H1 (cell line): ENCODE measurements at regions not wholly inside any gene's neighbourhood (a gene's known extent, or its start where the extent isn't known, plus 50 kb on each side); places are given as distances from the start of the nearest gene placed in this dataset.

Source experiments
- CTBP2 ChIP-seq: IDR thresholded peaks from 2 replicates; pipeline ENCODE4 v1.7.0; 2011; ENCODE audit warnings: borderline replicate concordance, mild to moderate bottlenecking, moderate library complexity, mixed read lengths, low read length; ENCODE audit not compliant: insufficient read depth, insufficient read length
- RFX5 ChIP-seq: IDR thresholded peaks from 2 replicates; pipeline ENCODE4 v1.6.1; 2011; ENCODE audit warnings: low read depth, low read length, improper control_type of control experiment, borderline replicate concordance
- TF ChIP-seq, protein P1 (sequence below): fragments of 300-600 bp; sonication (generic); IDR thresholded peaks from 2 replicates; pipeline ENCODE4 v1.7.1; 2012; ENCODE audit warnings: low read length, moderate library complexity, mild to moderate bottlenecking, inconsistent platforms; ENCODE audit not compliant: insufficient replicate concordance
- TF ChIP-seq, protein P2 (sequence below): IDR thresholded peaks from 2 replicates; pipeline ENCODE4 v1.6.1; 2011; ENCODE audit warnings: low read depth, mild to moderate bottlenecking, low read length; ENCODE audit not compliant: insufficient read depth

DNA sequence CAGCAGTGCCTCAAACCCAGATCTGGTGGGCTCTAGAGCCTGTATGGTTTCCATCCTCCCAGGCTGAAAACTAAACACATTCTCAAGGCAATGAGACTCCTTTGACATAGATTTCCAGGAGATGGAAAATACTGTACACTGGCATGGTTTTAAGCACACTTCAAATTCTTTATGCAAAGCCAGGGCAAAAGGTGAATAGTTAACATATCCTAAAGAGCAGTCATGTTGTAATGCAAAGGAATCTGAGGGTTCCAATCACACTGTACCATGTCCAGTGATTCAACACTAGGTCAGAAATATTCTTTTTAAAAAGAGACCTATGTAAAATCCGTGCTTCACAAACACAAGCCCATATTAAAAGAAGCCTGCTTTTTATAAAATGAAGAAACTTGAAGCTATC is 195.3 kb downstream of the QDPR start (continued):
- TF ChIP-seq, protein P1, sequence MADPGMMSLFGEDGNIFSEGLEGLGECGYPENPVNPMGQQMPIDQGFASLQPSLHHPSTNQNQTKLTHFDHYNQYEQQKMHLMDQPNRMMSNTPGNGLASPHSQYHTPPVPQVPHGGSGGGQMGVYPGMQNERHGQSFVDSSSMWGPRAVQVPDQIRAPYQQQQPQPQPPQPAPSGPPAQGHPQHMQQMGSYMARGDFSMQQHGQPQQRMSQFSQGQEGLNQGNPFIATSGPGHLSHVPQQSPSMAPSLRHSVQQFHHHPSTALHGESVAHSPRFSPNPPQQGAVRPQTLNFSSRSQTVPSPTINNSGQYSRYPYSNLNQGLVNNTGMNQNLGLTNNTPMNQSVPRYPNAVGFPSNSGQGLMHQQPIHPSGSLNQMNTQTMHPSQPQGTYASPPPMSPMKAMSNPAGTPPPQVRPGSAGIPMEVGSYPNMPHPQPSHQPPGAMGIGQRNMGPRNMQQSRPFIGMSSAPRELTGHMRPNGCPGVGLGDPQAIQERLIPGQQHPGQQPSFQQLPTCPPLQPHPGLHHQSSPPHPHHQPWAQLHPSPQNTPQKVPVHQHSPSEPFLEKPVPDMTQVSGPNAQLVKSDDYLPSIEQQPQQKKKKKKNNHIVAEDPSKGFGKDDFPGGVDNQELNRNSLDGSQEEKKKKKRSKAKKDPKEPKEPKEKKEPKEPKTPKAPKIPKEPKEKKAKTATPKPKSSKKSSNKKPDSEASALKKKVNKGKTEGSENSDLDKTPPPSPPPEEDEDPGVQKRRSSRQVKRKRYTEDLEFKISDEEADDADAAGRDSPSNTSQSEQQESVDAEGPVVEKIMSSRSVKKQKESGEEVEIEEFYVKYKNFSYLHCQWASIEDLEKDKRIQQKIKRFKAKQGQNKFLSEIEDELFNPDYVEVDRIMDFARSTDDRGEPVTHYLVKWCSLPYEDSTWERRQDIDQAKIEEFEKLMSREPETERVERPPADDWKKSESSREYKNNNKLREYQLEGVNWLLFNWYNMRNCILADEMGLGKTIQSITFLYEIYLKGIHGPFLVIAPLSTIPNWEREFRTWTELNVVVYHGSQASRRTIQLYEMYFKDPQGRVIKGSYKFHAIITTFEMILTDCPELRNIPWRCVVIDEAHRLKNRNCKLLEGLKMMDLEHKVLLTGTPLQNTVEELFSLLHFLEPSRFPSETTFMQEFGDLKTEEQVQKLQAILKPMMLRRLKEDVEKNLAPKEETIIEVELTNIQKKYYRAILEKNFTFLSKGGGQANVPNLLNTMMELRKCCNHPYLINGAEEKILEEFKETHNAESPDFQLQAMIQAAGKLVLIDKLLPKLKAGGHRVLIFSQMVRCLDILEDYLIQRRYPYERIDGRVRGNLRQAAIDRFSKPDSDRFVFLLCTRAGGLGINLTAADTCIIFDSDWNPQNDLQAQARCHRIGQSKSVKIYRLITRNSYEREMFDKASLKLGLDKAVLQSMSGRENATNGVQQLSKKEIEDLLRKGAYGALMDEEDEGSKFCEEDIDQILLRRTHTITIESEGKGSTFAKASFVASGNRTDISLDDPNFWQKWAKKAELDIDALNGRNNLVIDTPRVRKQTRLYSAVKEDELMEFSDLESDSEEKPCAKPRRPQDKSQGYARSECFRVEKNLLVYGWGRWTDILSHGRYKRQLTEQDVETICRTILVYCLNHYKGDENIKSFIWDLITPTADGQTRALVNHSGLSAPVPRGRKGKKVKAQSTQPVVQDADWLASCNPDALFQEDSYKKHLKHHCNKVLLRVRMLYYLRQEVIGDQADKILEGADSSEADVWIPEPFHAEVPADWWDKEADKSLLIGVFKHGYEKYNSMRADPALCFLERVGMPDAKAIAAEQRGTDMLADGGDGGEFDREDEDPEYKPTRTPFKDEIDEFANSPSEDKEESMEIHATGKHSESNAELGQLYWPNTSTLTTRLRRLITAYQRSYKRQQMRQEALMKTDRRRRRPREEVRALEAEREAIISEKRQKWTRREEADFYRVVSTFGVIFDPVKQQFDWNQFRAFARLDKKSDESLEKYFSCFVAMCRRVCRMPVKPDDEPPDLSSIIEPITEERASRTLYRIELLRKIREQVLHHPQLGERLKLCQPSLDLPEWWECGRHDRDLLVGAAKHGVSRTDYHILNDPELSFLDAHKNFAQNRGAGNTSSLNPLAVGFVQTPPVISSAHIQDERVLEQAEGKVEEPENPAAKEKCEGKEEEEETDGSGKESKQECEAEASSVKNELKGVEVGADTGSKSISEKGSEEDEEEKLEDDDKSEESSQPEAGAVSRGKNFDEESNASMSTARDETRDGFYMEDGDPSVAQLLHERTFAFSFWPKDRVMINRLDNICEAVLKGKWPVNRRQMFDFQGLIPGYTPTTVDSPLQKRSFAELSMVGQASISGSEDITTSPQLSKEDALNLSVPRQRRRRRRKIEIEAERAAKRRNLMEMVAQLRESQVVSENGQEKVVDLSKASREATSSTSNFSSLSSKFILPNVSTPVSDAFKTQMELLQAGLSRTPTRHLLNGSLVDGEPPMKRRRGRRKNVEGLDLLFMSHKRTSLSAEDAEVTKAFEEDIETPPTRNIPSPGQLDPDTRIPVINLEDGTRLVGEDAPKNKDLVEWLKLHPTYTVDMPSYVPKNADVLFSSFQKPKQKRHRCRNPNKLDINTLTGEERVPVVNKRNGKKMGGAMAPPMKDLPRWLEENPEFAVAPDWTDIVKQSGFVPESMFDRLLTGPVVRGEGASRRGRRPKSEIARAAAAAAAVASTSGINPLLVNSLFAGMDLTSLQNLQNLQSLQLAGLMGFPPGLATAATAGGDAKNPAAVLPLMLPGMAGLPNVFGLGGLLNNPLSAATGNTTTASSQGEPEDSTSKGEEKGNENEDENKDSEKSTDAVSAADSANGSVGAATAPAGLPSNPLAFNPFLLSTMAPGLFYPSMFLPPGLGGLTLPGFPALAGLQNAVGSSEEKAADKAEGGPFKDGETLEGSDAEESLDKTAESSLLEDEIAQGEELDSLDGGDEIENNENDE, result no peak
- TF ChIP-seq RFX5 (no peak), CTBP2 (no peak)
- TF ChIP-seq, protein P2, sequence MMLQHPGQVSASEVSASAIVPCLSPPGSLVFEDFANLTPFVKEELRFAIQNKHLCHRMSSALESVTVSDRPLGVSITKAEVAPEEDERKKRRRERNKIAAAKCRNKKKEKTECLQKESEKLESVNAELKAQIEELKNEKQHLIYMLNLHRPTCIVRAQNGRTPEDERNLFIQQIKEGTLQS, result no peak
